Caki2 (cell line): ENCODE measurements at regions not wholly inside any gene's neighbourhood (a gene's known extent, or its start where the extent isn't known, plus 50 kb on each side); places are given as distances from the start of the nearest gene placed in this dataset.

ENCODE experiments used
- DNase-seq: peaks from one replicate; pipeline ENCODE4 v3.0.0-alpha.2; 2015; ENCODE audit warnings: low read depth
- in situ Hi-C: cut with HindIII; loops from 2 replicates; pipeline ENCODE4 v1.10.0; 2016; ENCODE audit warnings: low sequenced_read_pairs, low pct_unique_long_range_greater_than_20kb, mixed read lengths

- in situ Hi-C loops: no loop called here
- no peak for DNase-seq
Measured at GRCh38 chr18:71523483-71524435, 1020.4 kb downstream of the CBLN2 start.

GRCh38 chr18:71505526-71505925, 1038.6 kb downstream of the CBLN2 start:
- no peak for DNase-seq
- in situ Hi-C loops: no loop called here

GRCh38 chr18:71503222-71503621, 1040.9 kb downstream of the CBLN2 start:
- in situ Hi-C loops: no loop called here
- no peak for DNase-seq

GRCh38 chr18:71485611-71486010, 1058.5 kb downstream of the CBLN2 start:
- peak; percentile 7 for DNase-seq
- in situ Hi-C loops: no loop called here

GRCh38 chr18:71471963-71472725, 1072.0 kb downstream of the CBLN2 start:
- peak; percentile 70 for DNase-seq
- in situ Hi-C loops: no loop called here

GRCh38 chr18:71456206-71456605, 1087.9 kb downstream of the CBLN2 start:
- in situ Hi-C loops: no loop called here
- no peak for DNase-seq

- in situ Hi-C loops: no loop called here
- no peak for DNase-seq
Measured at GRCh38 chr18:71450257-71450656, 1093.9 kb downstream of the CBLN2 start.

- in situ Hi-C loops: no loop called here
- no peak for DNase-seq
Measured at GRCh38 chr18:71443706-71444480, 1100.2 kb downstream of the CBLN2 start.

GRCh38 chr18:71442731-71443141, 1101.4 kb downstream of the CBLN2 start:
- no peak for DNase-seq
- in situ Hi-C loops: no loop called here

- no peak for DNase-seq
- in situ Hi-C loops: no loop called here
Measured at GRCh38 chr18:71441156-71441555, 1103.0 kb downstream of the CBLN2 start.

GRCh38 chr18:71437511-71437910, 1106.6 kb downstream of the CBLN2 start:
- no peak for DNase-seq
- in situ Hi-C loops: no loop called here

GRCh38 chr18:71433373-71433772, 1110.8 kb downstream of the CBLN2 start:
- DNase-seq: no peak
- in situ Hi-C loops: no loop called here

- DNase-seq: no peak
- in situ Hi-C loops: no loop called here
Measured at GRCh38 chr18:71431689-71432088, 1112.5 kb downstream of the CBLN2 start.

- in situ Hi-C loops: no loop called here
- no peak for DNase-seq
Measured at GRCh38 chr18:71431171-71431570, 1113.0 kb downstream of the CBLN2 start.

GRCh38 chr18:71426441-71426840, 1117.7 kb downstream of the CBLN2 start:
- in situ Hi-C loops: no loop called here
- no peak for DNase-seq

GRCh38 chr18:71405169-71405809, 1116.4 kb downstream of the SOCS6 start:
- DNase-seq: no peak
- in situ Hi-C loops: no loop called here

GRCh38 chr18:71403501-71403900, 1114.7 kb downstream of the SOCS6 start:
- no peak for DNase-seq
- in situ Hi-C loops: no loop called here

GRCh38 chr18:71398531-71398930, 1109.7 kb downstream of the SOCS6 start:
- in situ Hi-C loops: no loop called here
- no peak for DNase-seq
